HG02981 (cell line): ENCODE measurements at regions not wholly inside any gene's neighbourhood (a gene's known extent, or its start where the extent isn't known, plus 50 kb on each side); places are given as distances from the start of the nearest gene placed in this dataset.
"Not testable (repeated sequence)": the region's sequence is repeated elsewhere in the genome, so short reads cannot be mapped to it uniquely, and the experiment has no call there.

Experiments used
- ATAC-seq: cut with Tn5 transposase; IDR thresholded peaks from one replicate; pipeline ENCODE4 v1.9.1; 2021; ENCODE audit warnings: mild to moderate bottlenecking, moderate library complexity; ENCODE audit not compliant: unreplicated experiment

DNA sequence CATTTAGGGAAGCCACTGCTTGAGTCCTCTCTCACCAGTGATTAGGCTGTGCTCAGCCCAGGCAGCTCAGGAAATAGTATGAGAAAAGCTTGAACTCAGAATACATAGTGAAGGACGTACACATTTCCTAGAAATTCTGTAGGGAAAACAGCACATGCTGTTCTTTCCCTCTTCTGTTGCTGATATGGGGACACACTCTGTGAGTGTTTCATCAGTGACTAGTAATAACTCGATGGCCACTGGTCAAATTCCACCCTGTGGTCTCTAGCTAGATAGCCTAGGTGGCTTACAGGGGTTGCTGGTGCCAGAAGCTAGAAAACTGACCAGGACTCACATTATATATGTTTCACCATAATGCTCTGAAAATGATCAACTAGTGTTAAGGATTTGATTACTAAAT is 259.8 kb upstream of the SOX4 start:
- no peak for ATAC-seq

DNA sequence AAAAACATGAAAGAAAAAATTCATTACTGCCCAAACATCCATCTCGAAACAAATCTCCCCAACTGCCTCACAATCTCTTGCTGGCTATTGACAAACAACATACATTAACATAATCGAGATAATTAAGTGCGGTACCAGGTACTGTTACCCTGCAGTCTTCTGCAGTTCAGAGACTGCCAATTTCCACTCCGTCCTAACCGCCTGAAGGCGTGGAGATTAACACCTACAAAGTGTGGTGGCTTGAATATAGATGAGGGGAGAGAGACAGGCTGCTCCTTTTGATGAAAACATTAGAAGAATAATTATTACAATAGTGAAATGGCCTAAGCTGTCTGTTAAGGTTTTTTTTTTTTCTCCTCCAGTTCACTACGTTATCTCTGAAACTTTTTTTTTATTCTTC is 258.9 kb upstream of the SOX4 start:
- no peak for ATAC-seq

DNA sequence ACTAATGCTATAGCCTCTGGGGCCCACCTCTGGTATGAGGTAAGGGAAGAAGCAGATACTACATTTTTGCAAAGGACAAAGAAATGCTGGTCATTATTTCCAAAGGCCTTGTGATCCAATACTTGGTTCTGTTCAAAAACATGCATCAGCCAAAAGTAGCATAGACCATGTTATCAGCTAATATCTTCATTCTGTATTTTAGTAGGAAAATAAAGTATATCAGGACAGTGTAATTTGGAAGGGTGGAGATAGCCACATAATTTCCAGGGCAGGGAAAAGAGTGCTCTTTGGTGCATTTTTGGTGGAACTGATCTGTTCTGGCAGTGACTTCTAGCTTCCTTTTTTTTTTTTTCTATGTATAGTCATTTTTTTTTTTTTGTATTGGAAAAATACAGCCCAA is 258.0 kb upstream of the SOX4 start:
- ATAC-seq: no peak

DNA sequence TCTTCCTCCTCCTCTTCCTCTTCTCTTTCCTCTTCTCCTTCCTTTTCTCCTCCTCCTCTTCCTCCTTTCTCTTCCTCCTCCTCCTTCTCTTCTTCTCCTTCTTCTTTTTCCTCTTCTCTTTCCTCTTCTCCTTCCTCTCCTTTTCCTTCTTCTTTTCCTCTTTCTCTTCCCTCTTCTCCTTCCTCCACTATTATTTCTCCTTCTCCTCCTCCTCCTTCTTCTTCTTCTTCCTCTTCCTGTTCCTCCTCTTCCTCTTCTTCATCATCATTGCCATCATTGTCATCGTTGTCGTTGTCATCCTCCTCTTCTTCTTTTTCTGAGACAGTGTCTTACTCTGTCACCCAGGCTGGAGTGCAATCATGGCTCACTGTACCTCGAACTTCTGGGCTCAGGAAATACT is 256.3 kb upstream of the SOX4 start:
- no peak for ATAC-seq

DNA sequence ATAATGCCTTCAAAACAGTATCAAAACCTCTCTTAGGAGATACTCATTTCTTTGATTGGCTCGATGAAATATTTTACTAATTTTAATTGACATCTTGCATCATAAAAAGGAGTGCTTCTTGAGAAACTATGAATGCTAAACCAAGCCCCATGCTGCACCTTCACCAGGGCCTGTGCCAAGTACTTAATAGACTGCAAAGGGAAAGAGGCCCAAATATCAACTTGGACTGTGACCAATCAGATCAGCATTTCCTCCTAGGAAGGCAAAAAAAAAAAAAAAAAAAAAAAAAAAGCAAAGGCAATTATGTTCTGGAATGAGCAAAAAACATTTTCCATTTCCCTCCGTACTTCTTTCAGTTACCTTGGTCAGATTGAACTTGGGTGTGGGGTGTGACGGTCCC is 253.0 kb upstream of the SOX4 start:
- ATAC-seq: no peak

DNA sequence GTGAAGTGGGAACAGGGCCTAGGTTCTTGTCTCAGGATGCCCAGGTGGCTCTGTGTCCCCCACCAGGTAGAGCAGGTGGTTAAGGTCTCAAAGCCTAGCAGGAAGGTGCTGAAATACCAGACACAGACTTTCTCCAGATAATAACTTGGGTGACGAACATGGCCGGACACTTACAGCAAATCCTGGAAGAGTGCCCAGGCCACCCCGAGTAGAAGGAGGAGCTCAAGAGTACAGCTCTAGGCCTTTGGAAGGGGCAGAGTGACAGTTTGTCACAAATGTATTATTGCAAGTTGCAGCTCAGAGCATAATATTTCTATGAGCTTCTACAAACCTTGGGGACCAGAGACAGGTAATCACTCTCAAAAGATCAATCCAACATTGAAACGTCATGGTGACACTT is 251.6 kb upstream of the SOX4 start:
- ATAC-seq: no peak

DNA sequence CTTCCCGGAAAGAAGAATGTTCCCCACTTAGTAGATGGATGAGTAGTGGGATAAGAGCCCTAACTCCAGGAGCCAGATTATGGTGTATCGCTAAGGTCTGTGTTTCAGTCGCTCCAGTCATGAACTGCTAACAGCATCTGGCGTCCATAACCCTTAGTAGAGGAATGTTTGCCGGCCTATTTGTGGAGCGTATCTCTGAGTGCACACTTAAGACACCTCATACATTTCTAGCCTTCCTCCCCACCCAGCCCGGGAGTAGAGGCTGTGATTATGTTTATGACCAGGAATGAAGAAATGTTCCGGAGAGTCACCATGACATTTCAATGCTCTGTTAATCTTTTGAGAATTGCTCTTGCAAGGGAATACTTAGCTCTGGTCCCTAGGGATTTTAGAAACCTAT is 251.1 kb upstream of the SOX4 start:
- ATAC-seq: no peak

DNA sequence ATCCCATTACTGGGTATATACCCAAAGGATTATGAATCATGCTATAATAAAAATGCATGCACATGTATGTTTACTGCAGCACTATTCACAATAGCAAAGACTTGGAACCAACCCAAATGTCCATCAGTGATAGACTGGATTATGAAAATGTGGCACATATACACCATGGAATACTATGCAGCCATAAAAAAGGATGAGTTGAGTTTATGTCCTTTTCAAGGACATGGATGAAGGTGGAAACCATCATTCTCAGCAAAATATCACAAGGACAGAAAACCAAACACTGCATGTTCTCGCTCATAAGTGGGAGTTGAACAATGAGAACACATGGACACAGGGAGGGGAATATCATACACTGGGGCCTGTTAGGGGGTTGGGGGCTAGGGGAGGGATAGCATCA is 247.8 kb upstream of the SOX4 start:
- not testable (repeated sequence) for ATAC-seq

DNA sequence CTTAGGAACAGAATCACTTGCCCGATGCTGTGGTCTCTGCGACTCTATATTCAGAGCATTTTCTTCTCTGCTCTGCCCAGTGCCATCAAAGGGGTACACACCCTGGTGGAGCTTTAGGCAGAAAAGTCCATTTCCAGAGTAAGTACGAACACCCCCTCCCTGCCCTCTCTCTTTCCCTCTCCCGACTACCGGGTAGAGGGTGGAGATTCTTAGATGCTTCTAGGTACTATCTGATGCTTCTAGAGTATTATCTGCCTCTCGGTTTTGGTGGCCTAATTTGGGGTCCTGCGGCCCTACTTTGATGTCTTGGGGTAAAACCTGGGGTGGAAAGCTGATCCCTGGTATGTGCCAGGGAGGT is 245.4 kb upstream of the SOX4 start:
- no peak for ATAC-seq

DNA sequence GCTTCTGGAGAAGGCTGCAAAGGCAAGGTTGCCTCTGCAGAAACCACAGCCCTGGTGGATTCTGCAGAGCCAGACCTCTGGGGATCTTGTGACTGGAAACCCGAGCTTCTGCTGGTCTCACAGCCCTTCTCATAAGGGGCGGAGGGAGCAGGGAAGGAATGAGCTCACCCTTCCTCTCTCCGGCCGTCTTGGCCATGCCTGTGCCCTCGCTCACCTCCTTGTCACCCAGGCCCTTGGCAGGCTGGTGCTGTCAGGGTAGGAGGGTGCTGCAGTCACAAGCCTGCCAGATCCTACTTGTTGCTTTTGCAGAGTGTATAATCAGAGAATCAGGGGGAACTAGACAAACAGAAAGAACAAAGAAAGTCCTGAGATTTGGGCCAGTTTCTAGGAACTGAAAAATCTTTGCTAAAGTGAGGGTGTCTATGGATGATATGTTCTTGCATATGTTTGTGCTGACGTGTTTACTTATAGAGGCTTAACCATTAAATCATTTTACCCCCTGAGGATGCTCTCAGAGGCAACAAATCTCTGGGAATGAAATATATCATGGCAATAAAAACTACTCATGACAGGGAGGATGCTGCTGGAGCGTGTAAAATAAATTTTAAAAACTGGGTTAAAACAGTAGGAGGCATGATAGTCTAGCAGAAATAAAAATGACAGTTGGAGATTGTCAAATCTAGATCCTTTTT is 244.9 kb upstream of the SOX4 start:
- ATAC-seq: no peak

DNA sequence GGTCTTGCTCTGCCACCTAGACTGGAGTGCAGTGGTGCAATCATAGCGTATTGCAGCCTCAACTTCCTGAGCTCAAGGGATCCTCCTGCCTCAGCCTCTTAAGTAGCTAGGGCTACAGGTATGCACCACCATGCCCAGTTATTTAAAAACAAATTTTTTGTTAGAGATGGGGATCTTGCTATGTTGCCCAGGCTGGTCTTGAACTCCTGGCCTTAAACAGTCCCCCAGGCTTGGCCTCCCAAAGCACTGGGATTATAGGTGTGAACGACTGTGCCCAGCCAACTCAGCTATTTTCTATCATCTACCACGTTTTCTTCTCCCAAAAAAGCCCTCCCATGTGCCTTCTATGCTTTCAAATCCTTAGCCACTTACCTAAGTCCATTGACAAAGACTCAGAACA is 243.7 kb upstream of the SOX4 start:
- no peak for ATAC-seq

DNA sequence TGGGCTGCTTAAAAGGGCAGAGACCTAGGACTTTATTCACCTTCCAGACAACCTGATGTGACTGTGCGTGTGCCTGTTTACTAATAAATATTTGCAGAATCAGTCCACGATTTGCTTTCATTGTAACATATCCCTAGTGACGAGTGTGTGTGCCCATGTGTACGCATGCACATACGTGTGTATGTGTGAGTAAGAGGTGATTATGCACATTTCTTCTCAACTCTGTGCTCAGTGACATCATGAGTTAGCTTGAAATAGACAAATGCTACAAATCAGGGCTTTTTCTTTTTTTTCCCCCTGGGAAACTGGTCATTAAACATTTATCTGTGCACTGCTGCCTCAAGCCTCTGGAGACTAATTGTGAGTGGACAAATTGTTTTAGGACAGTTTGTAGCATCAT is 242.6 kb upstream of the SOX4 start:
- no peak for ATAC-seq

DNA sequence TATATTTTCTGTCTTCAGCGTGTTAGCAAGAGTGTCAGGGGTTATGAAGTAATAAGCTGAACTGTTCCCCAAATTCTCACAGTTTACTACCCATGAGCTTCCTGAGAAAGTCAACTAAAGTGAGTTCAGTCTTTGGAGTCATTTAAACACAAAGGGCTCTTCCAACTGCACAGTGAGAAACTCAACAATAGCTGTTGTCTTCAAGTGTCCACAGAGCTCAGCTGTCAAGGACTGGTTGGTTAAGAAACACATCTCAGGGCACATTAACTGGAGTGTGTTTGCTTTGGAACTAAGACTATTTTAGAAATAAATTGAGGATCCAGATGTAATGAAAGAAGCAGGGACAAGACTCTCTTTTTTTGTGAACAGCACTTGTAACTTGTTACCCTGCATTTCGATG is 241.4 kb upstream of the SOX4 start:
- no peak for ATAC-seq

DNA sequence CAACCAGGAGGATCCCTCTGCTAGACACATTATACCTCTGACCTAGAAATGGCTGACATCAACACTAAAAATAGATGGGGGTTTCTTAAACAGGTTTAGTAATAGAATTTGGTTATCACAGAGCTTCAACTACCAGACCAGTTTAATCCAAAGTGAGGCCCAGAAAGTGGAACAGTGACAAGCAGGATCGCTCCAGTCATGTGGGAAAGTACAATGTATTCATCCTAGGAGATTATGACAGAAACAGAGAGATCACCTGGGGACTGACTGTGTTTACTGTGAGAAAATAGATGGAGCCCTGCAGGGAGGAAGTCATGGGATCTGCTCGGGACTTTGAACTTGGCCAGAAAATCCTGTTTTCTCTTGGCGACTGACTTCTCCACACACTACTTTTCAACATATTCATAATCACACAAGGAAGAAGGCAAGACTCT is 238.7 kb upstream of the SOX4 start:
- no peak for ATAC-seq

DNA sequence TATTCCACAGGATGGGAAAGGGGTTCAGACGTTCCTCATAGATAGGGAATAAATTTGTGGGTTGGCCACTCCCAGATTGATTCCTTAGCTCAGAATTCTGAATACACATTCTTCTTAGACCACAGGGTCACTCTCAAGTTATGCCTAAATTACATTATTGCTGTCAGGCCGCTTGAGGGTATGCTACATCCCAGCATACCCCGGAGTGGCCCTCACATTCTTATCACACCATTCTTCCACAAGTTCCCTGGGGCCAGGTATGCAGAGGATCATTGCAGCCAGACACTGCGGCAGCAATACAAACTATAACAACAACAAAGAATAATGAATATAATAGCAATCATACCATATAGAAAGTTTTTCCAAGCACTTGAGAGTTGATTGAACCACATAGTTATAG is 237.9 kb upstream of the SOX4 start:
- ATAC-seq: no peak

DNA sequence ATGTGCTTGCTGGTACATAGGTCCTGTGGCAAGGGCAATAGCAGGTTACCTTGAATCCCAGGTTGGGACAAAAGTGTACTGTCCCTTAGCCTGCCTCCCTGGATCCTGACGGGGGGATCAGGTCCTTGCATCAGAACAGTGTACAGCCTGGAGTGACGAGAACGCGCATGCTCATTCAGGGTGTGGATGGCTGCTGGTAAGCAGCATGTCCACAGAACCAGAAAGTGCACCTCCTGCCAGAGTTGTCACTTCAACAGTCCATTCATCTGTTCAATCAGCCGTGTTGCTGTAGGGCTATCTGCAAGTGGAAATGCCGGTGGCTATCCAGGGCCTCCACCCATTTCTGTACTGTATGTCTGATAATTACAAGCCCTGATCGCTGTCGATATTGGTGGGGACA is 236.3 kb upstream of the SOX4 start:
- no peak for ATAC-seq

DNA sequence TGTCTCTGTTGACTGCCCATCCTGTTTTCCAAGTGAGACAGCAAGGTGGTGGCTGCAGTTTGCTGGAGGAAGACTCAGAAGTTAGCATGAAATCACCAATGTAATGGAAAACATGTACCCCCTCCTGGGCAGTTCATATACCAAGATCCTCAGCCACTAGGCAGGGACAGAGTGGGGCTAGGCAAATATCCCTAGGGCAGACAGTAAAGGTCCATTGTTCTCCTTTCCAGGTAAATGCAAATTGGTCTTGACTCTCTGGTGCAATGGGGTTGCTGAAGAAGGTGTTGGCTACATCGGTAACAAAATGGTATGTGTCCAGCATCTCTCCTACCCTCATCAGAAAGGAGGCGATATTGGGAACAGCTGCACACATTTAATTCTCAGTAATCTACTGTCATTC is 233.6 kb upstream of the SOX4 start:
- ATAC-seq: no peak

DNA sequence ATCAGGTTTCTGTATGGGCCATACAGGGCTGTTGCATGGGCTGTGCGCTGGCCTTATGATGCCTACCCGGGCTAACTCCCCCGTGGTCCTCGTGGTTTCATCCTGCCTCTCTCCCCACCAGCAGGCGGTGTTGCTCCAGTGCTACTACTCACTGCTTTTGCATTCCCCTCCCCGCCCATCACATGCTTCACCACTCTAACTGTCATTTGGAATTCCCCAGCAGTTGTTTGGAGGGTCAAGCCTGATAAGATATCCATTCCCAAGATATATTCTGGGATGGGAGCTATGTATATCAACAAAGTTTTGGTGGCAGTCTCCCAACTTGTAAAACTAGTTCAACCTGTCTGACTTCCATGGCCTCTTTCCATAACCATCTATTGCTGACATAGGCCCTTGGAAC is 233.2 kb upstream of the SOX4 start:
- no peak for ATAC-seq

DNA sequence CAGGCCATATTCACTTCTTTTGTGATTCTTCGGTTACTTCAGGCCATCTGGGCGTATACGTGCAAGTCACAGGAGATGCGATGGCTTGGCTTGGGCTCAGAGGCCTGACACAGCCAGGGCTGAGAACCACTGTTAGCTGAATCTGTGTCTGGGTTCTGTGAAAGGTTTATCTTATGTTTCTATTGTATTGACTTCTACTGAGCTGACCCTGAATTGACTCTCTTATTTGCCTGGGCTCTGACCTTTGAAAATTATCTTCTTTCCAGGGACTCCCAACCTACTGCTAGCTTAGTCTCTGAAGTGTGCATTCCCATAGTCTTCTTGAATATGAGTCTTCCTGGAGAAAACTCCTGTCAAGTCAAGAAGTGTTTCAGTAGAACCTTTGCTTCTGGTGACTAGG is 226.4 kb upstream of the SOX4 start:
- ATAC-seq: no peak

DNA sequence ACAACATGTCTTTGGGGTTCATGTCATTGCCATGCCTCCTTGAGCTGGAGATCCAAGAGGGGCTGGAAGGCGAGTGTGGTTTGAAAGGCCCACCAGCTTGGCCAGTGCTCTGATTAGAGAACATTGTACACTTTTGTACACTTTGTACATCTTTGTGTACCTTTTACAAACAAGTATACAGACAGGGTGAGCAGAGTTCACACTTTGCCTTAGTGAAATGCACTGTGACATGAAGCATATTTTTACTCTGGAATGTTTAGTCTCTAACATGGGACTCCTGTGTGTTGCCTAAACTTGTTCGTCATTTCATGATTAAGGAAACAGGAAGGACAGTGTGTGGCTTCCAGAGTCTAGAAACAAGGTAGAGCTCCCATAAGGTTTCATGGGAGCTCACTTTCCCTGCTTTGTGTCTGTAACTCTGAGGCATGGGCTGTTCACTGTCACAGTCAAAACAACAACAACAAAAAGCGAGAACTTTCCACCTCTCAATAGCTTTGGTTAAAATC is 225.8 kb upstream of the SOX4 start:
- no peak for ATAC-seq

DNA sequence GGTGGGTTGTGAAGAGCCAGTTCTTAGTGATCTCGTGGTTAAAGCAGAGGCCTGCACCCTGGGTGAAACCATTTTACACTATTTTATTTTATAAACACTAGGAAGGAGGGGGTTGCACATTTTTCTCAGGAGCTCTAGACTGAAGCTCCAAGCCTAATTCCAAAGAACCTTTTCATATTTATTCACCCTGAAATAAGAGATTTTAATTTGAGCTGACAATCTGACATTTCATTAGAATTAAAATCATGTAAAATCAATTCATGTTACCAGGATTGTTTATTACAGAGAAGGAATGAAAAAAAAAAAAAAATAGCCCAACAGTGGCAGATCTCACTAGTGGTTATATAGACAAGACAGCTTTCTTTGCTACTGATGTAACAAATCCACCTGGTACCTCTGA is 222.5 kb upstream of the SOX4 start:
- ATAC-seq: no peak

DNA sequence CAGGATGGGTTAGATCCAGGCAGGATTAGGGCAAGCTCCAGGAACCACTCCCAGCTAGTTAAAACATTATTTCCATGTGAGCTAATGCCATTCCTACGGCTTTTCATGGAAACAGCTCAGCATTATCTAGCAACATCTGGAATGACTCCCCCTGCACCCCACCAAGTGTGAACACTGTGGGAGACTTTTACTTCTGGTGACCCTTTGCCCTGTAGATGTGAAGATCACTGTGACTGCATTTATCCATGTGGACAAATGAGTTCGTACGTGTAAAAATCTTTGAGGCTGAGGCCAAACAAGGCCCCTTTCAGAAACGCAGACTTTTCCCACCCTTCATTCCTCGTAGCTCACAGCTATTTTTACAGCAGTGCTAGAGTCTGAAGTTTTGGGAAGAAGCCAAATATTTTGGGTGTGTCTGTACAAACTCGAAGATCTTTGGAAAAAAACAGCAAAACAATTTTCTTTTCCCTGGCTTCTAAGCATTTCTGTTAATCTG is 221.8 kb upstream of the SOX4 start:
- no peak for ATAC-seq
